ENCODE measurements at regions not wholly inside any gene's neighbourhood (a gene's known extent, or its start where the extent isn't known, plus 50 kb on each side); places are given as distances from the start of the nearest gene placed in this dataset.

DNA sequence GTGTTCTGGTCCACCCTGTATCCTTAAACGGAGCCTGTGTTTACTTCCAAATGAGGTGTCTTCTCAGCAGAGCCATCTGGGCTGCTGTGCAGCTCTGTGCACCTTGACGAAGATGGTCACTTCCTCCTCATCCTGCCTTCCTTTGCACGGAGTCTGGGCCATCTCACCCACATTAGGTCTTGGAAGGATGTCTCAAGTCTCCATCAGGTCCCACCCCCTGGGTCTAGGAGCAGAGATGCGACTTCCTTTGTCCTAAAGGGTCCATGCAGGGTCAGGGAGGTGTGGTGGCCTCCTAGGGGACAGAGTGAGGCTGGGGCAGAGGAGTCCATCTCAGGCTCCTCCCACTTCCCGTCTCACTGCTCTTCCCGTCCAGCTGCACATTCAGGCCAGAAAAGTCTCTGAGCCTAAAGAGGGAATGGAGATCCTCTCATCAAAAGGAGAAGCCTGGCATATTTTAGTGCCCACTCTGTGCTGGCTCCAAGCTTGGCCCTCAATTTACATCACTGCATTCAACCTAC lies 209.2 kb downstream of the MATN1 start:
- H3K36me3 ChIP-seq, result no peaks in the 10 kb centered on the region
- no peaks in the 10 kb centered on the region for H3K27me3 ChIP-seq (ENCODE audit: insufficient read depth, low read depth, severe bottlenecking)
- no peak overlapping the region for H3K4me3 ChIP-seq (ENCODE audit: low read depth, low read length)
- peaks cover 3% of the 10 kb centered on the region for H3K9me3 ChIP-seq (ENCODE audit: severe bottlenecking)
- no peak overlapping the region for H3K27ac ChIP-seq
- no peak for DNase-seq
- TF ChIP-seq, protein P1, sequence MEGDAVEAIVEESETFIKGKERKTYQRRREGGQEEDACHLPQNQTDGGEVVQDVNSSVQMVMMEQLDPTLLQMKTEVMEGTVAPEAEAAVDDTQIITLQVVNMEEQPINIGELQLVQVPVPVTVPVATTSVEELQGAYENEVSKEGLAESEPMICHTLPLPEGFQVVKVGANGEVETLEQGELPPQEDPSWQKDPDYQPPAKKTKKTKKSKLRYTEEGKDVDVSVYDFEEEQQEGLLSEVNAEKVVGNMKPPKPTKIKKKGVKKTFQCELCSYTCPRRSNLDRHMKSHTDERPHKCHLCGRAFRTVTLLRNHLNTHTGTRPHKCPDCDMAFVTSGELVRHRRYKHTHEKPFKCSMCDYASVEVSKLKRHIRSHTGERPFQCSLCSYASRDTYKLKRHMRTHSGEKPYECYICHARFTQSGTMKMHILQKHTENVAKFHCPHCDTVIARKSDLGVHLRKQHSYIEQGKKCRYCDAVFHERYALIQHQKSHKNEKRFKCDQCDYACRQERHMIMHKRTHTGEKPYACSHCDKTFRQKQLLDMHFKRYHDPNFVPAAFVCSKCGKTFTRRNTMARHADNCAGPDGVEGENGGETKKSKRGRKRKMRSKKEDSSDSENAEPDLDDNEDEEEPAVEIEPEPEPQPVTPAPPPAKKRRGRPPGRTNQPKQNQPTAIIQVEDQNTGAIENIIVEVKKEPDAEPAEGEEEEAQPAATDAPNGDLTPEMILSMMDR (IDR thresholded peaks at IDR 0.05; ENCODE audit: low read depth, low read length), result no peak

GRCh38 chr1:30513396-30514136 lies 209.8 kb downstream of the MATN1 start:
- TF ChIP-seq, protein P1 (IDR thresholded peaks at IDR 0.05; ENCODE audit: low read depth, low read length), result no peak
- H3K9me3 ChIP-seq (ENCODE audit: severe bottlenecking), result peaks cover 3% of the 10 kb centered on the region
- no peaks in the 10 kb centered on the region for H3K36me3 ChIP-seq
- H3K27ac ChIP-seq, result no peak overlapping the region
- DNase-seq, result no peak
- no peaks in the 10 kb centered on the region for H3K27me3 ChIP-seq (ENCODE audit: insufficient read depth, low read depth, severe bottlenecking)
- no peak overlapping the region for H3K4me3 ChIP-seq (ENCODE audit: low read depth, low read length)

GRCh38 chr1:30512914-30513265 lies 210.5 kb downstream of the MATN1 start:
- Histone ChIP-seq H3K36me3 (no peaks in the 10 kb centered on the region), H3K4me3 (ENCODE audit: low read depth, low read length) (no peak overlapping the region), H3K27ac (no peak overlapping the region), H3K9me3 (ENCODE audit: severe bottlenecking) (peaks cover 3% of the 10 kb centered on the region), H3K27me3 (ENCODE audit: insufficient read depth, low read depth, severe bottlenecking) (no peaks in the 10 kb centered on the region)
- TF ChIP-seq, protein P1 (IDR thresholded peaks at IDR 0.05; ENCODE audit: low read depth, low read length), result no peak
- DNase-seq, result no peak

DNA sequence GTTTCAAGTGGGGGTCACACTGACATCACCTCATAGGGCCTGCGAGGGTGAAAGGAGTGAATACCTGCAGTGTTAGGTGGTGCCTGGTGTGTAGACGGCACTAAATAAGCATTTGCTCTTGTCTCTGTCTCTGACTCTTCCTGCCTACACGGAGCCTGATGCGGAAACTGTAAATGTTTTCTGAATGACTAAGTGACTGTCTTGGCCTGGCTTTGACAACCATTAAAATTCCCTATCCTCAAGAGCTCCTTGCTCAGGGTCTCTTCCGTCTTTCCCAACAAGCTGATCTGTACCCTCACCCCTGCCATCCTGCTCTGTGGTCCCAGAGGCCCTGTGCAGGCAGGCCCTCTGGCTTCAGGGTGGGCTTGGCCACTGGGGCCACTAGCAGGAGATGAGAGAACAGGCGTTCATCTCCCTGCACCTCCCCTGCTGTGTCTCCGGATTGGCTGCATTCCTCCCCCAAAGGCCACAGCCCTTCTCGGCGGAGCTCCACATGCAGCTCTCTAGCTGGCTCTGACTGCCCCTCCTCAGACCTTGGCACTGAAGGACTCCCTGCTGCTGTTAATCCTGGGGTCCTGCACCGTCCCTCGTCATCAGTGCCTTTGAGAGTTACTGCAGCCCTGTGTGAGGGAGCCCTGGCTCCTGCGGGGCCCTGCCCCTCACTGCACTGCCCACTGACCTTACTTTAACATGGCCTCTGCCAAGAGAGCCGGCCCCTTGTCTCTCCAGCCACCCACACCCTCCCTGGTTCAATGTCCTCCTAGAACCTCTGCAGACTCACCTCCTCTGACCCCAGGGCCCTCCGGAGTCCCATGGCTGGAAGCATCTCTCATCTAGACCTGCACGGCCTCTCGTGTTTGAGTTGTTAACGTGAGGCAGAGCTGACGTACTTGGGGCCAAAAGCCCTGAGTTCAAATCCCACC lies 211.1 kb downstream of the MATN1 start:
- TF ChIP-seq, protein P1 (IDR thresholded peaks at IDR 0.05; ENCODE audit: low read depth, low read length), result no peak

GRCh38 chr1:30511563-30511962 lies 211.8 kb downstream of the MATN1 start:
- peaks cover 3% of the 10 kb centered on the region for H3K9me3 ChIP-seq (ENCODE audit: severe bottlenecking)
- H3K4me3 ChIP-seq (ENCODE audit: low read depth, low read length), result no peak overlapping the region
- H3K27me3 ChIP-seq (ENCODE audit: insufficient read depth, low read depth, severe bottlenecking), result no peaks in the 10 kb centered on the region
- no peak overlapping the region for H3K27ac ChIP-seq
- DNase-seq, result no peak
- no peaks in the 10 kb centered on the region for H3K36me3 ChIP-seq
- TF ChIP-seq, protein P1 (IDR thresholded peaks at IDR 0.05; ENCODE audit: low read depth, low read length), result no peak

More for the DNA sequence above, 211.1 kb downstream of the MATN1 start:
- Histone ChIP-seq H3K27me3 (ENCODE audit: insufficient read depth, low read depth, severe bottlenecking) (no peaks in the 10 kb centered on the region), H3K4me3 (ENCODE audit: low read depth, low read length) (no peak overlapping the region), H3K27ac (no peak overlapping the region), H3K36me3 (no peaks in the 10 kb centered on the region), H3K9me3 (ENCODE audit: severe bottlenecking) (peaks cover 3% of the 10 kb centered on the region)
- no peak for DNase-seq
